Mesendoderm (in vitro differentiated cells): ENCODE measurements at regions not wholly inside any gene's neighbourhood (a gene's known extent, or its start where the extent isn't known, plus 50 kb on each side); places are given as distances from the start of the nearest gene placed in this dataset.
A peak's percentile ranks its signal among the peaks of the same experiment; 100 is the strongest.

Source experiments
- DNase-seq: peaks from one replicate; pipeline ENCODE4 v3.0.0; 2013
- H2AK5ac ChIP-seq: 2 replicates; pipeline ENCODE4 v1.6.1; 2013; ENCODE audit warnings: low read length, inconsistent platforms
- H2BK120ac ChIP-seq: 2 replicates; pipeline ENCODE4 v1.6.1; 2013; ENCODE audit warnings: low read depth, mild to moderate bottlenecking, low read length, moderate library complexity, mixed read lengths
- H2BK15ac ChIP-seq: replicated peaks from 2 replicates; pipeline ENCODE4 v1.6.1; 2013; ENCODE audit warnings: low read depth, mild to moderate bottlenecking, moderate library complexity
- H2BK5ac ChIP-seq: 2 replicates; pipeline ENCODE4 v1.6.1; 2013; ENCODE audit warnings: low read length, inconsistent platforms
- H3K18ac ChIP-seq: 2 replicates; pipeline ENCODE4 v1.6.1; 2013; ENCODE audit warnings: mild to moderate bottlenecking, low read length, mixed read lengths
- H3K23ac ChIP-seq: one replicate; pipeline ENCODE4 v1.6.1; 2013; ENCODE audit warnings: low read length
- H3K27ac ChIP-seq: 2 replicates; pipeline ENCODE4 v1.5.1; 2013; ENCODE audit warnings: low read depth, mild to moderate bottlenecking, inconsistent platforms, low read length, moderate library complexity
- H3K27me3 ChIP-seq: 2 replicates; pipeline ENCODE4 v1.6.1; 2013; ENCODE audit warnings: low read length, control low read depth, mild to moderate bottlenecking, inconsistent platforms; ENCODE audit not compliant: insufficient read depth, poor library complexity
- H3K36me3 ChIP-seq: 2 replicates; pipeline ENCODE4 v1.6.1; 2013; ENCODE audit warnings: low read length, inconsistent platforms; ENCODE audit not compliant: control insufficient read depth, insufficient read depth
- H3K4ac ChIP-seq: one replicate; pipeline ENCODE4 v1.6.1; 2013; ENCODE audit warnings: low read depth, mild to moderate bottlenecking, low read length, moderate library complexity
- H3K4me1 ChIP-seq: 2 replicates; pipeline ENCODE4 v1.6.1; 2013; ENCODE audit warnings: low read depth, low read length, inconsistent platforms; ENCODE audit not compliant: control insufficient read depth
- H3K4me2 ChIP-seq: 2 replicates; pipeline ENCODE4 v1.6.1; 2013; ENCODE audit warnings: low read length
- H3K4me3 ChIP-seq: 2 replicates; pipeline ENCODE4 v1.5.1; 2013; ENCODE audit warnings: mild to moderate bottlenecking, low read length
- H3K56ac ChIP-seq: one replicate; pipeline ENCODE4 v1.6.1; 2013; ENCODE audit warnings: low read length
- H3K79me1 ChIP-seq: 2 replicates; pipeline ENCODE4 v1.6.1; 2013; ENCODE audit warnings: low read length, inconsistent platforms
- H3K79me2 ChIP-seq: 2 replicates; pipeline ENCODE4 v1.6.1; 2013; ENCODE audit warnings: mild to moderate bottlenecking, low read length; ENCODE audit not compliant: control insufficient read depth, insufficient read depth
- H3K9ac ChIP-seq: 2 replicates; pipeline ENCODE4 v1.6.1; 2013; ENCODE audit warnings: low read length, inconsistent platforms
- H4K5ac ChIP-seq: one replicate; pipeline ENCODE4 v1.6.1; 2013; ENCODE audit warnings: low read length
- H4K8ac ChIP-seq: one replicate; pipeline ENCODE4 v1.6.1; 2013; ENCODE audit warnings: low read depth, mild to moderate bottlenecking, control low read depth, low read length, moderate library complexity
- WGBS: extraction: QIAGEN DNeasy Blood & Tissue Kit; methylation state at CpG from one replicate; pipeline ENCODE4 v1.1.7; 2013; ENCODE audit warnings: low lambda C conversion rate, missing lambda C conversion rate; ENCODE audit not compliant: insufficient coverage; ENCODE audit errors: extremely low coverage; 5-methylcytosine and 5-hydroxymethylcytosine counted together

GRCh38 chr6:104218116-104218515, 641.6 kb downstream of the HACE1 start:
- WGBS: no CpG with 5 or more reads among the region's 3 CpGs
- no peak for DNase-seq
- Histone ChIP-seq H3K79me1 (no peaks in the 10 kb centered on the region), H3K4ac (no peak overlapping the region), H2BK15ac (no peak overlapping the region), H3K36me3 (no peaks in the 10 kb centered on the region), H2AK5ac (no peak overlapping the region), H3K79me2 (no peaks in the 10 kb centered on the region), H3K27ac (no peak overlapping the region), H2BK120ac (no peak overlapping the region), H2BK5ac (no peak overlapping the region), H4K5ac (no peak overlapping the region), H3K23ac (no peak overlapping the region), H3K56ac (no peak overlapping the region), H3K18ac (no peak overlapping the region), H3K4me1 (no peaks in the 10 kb centered on the region), H3K9ac (no peak overlapping the region), H4K8ac (no peak overlapping the region), H3K27me3 (no peaks in the 10 kb centered on the region), H3K4me3 (no peak overlapping the region), H3K4me2 (no peak overlapping the region)

GRCh38 chr6:104214901-104215300, 644.8 kb downstream of the HACE1 start:
- WGBS: no CpG with 5 or more reads among the region's 3 CpGs
- Histone ChIP-seq H2BK5ac (no peak overlapping the region), H3K4me1 (no peaks in the 10 kb centered on the region), H4K8ac (no peak overlapping the region), H3K4ac (no peak overlapping the region), H2BK120ac (no peak overlapping the region), H3K36me3 (no peaks in the 10 kb centered on the region), H3K4me3 (no peak overlapping the region), H3K79me1 (no peaks in the 10 kb centered on the region), H2AK5ac (no peak overlapping the region), H3K56ac (no peak overlapping the region), H3K9ac (no peak overlapping the region), H3K27ac (no peak overlapping the region), H4K5ac (no peak overlapping the region), H3K4me2 (no peak overlapping the region), H3K18ac (no peak overlapping the region), H3K23ac (no peak overlapping the region), H2BK15ac (no peak overlapping the region), H3K27me3 (no peaks in the 10 kb centered on the region), H3K79me2 (no peaks in the 10 kb centered on the region)
- no peak for DNase-seq

GRCh38 chr6:104212977-104213668, 646.6 kb downstream of the HACE1 start:
- H3K36me3 ChIP-seq: no peaks in the 10 kb centered on the region
- no peak overlapping the region for H4K8ac ChIP-seq
- H3K27me3 ChIP-seq: no peaks in the 10 kb centered on the region
- no peak overlapping the region for H3K27ac ChIP-seq
- H3K9ac ChIP-seq: no peak overlapping the region
- no peak overlapping the region for H2BK5ac ChIP-seq
- H3K23ac ChIP-seq: no peak overlapping the region
- H3K4me1 ChIP-seq: no peaks in the 10 kb centered on the region
- H2BK120ac ChIP-seq: no peak overlapping the region
- no peaks in the 10 kb centered on the region for H3K79me2 ChIP-seq
- H2AK5ac ChIP-seq: no peak overlapping the region
- no peak overlapping the region for H3K4me2 ChIP-seq
- no peak overlapping the region for H3K18ac ChIP-seq
- H2BK15ac ChIP-seq: no peak overlapping the region
- H3K4me3 ChIP-seq: no peak overlapping the region
- no peak for DNase-seq
- H3K79me1 ChIP-seq: no peaks in the 10 kb centered on the region
- no peak overlapping the region for H3K4ac ChIP-seq
- H3K56ac ChIP-seq: no peak overlapping the region
- no peak overlapping the region for H4K5ac ChIP-seq
- WGBS: no CpG with 5 or more reads among the region's 1 CpG

GRCh38 chr6:104207635-104208034, 652.1 kb downstream of the HACE1 start:
- H3K79me2 ChIP-seq: no peaks in the 10 kb centered on the region
- no peak overlapping the region for H3K23ac ChIP-seq
- H3K4me1 ChIP-seq: no peaks in the 10 kb centered on the region
- H2BK5ac ChIP-seq: no peak overlapping the region
- H3K56ac ChIP-seq: no peak overlapping the region
- no peaks in the 10 kb centered on the region for H3K79me1 ChIP-seq
- no peak overlapping the region for H2AK5ac ChIP-seq
- no peak overlapping the region for H2BK15ac ChIP-seq
- no peak for DNase-seq
- H3K27ac ChIP-seq: no peak overlapping the region
- H3K27me3 ChIP-seq: no peaks in the 10 kb centered on the region
- H2BK120ac ChIP-seq: no peak overlapping the region
- H3K4me3 ChIP-seq: no peak overlapping the region
- H4K8ac ChIP-seq: no peak overlapping the region
- H3K18ac ChIP-seq: no peak overlapping the region
- H3K4ac ChIP-seq: no peak overlapping the region
- H3K36me3 ChIP-seq: no peaks in the 10 kb centered on the region
- no peak overlapping the region for H4K5ac ChIP-seq
- no peak overlapping the region for H3K9ac ChIP-seq
- no peak overlapping the region for H3K4me2 ChIP-seq

- H3K23ac ChIP-seq: no peak overlapping the region
- no peaks in the 10 kb centered on the region for H3K4me1 ChIP-seq
- no peak overlapping the region for H2BK15ac ChIP-seq
- no peak overlapping the region for H2BK120ac ChIP-seq
- no peak overlapping the region for H3K9ac ChIP-seq
- H2AK5ac ChIP-seq: no peak overlapping the region
- peak; percentile 24 for DNase-seq
- H3K56ac ChIP-seq: no peak overlapping the region
- H3K27me3 ChIP-seq: no peaks in the 10 kb centered on the region
- H2BK5ac ChIP-seq: no peak overlapping the region
- no peak overlapping the region for H3K4me3 ChIP-seq
- H3K4ac ChIP-seq: no peak overlapping the region
- H3K4me2 ChIP-seq: no peak overlapping the region
- H3K18ac ChIP-seq: no peak overlapping the region
- no CpG with 5 or more reads among the region's 2 CpGs for WGBS
- H3K36me3 ChIP-seq: no peaks in the 10 kb centered on the region
- H4K5ac ChIP-seq: no peak overlapping the region
- no peaks in the 10 kb centered on the region for H3K79me1 ChIP-seq
- no peak overlapping the region for H3K27ac ChIP-seq
- no peak overlapping the region for H4K8ac ChIP-seq
- no peaks in the 10 kb centered on the region for H3K79me2 ChIP-seq
These were observed 658.2 kb downstream of the HACE1 start for GRCh38 chr6:104201557-104201956.

GRCh38 chr6:104187616-104188015, 672.1 kb downstream of the HACE1 start:
- no peaks in the 10 kb centered on the region for H3K27me3 ChIP-seq
- DNase-seq: peak; percentile 97

More at GRCh38 chr6:104187616-104188015, 672.1 kb downstream of the HACE1 start:
- no peaks in the 10 kb centered on the region for H3K79me1 ChIP-seq
- H2BK5ac ChIP-seq: no peak overlapping the region
- no peak overlapping the region for H3K56ac ChIP-seq
- no peak overlapping the region for H2BK120ac ChIP-seq
- H3K23ac ChIP-seq: no peak overlapping the region
- no peak overlapping the region for H3K4me2 ChIP-seq
- no peak overlapping the region for H2BK15ac ChIP-seq
- H3K4me3 ChIP-seq: no peak overlapping the region
- no peaks in the 10 kb centered on the region for H3K4me1 ChIP-seq
- no peak overlapping the region for H4K5ac ChIP-seq
- H3K9ac ChIP-seq: no peak overlapping the region
- H3K18ac ChIP-seq: peak overlapping the region; percentile 44
- H3K79me2 ChIP-seq: no peaks in the 10 kb centered on the region
- H4K8ac ChIP-seq: no peak overlapping the region
- H3K36me3 ChIP-seq: no peaks in the 10 kb centered on the region
- H3K27ac ChIP-seq: no peak overlapping the region
- no peak overlapping the region for H3K4ac ChIP-seq
- no peak overlapping the region for H2AK5ac ChIP-seq
